ENCODE measurements at regions not wholly inside any gene's neighbourhood (a gene's known extent, or its start where the extent isn't known, plus 50 kb on each side); places are given as distances from the start of the nearest gene placed in this dataset.
"Not testable (repeated sequence)": the region's sequence is repeated elsewhere in the genome, so short reads cannot be mapped to it uniquely, and the experiment has no call there.

DNA sequence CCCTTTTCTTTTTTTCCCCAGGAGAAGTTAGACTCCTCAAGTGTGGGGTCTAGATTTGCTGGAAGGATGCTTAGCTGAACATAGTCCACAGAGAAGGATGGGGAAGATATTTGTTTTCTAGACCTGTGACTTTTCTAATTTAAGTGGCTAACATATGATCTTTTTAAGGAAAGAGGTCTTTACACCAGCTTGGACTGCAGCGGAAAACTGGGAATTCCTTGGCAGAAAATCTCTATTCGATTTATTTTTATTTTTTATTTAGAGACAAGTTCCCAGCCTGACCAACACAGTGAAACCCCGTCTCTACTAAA is 148.4 kb downstream of the MYCN start:
- no peaks in the 10 kb centered on the region for H3K27me3 ChIP-seq (ENCODE audit: control insufficient read depth in 4 of 4, insufficient read depth in 4 of 4, low read length in 3 of 4)
- no peak for DNase-seq (ENCODE audit: low spot score)
- H3K27ac ChIP-seq (ENCODE audit: low read depth in 1 of 2, low read length in 2 of 2) = no peak overlapping the region
- H3K4me3 ChIP-seq (ENCODE audit: low read depth in 1 of 3, low read length in 3 of 3) = no peak overlapping the region
- H3K9me3 ChIP-seq (ENCODE audit: control insufficient read depth in 4 of 4, low read length in 3 of 4) = no peaks in the 10 kb centered on the region
- H3K4me1 ChIP-seq (ENCODE audit: control insufficient read depth in 4 of 4, insufficient read depth in 4 of 4, low read length in 3 of 4) = peaks cover 0 to 2% (median 0%) of the 10 kb centered on the region in 4 donors
- H3K36me3 ChIP-seq (ENCODE audit: control insufficient read depth in 4 of 4, insufficient read depth in 3 of 4, low read depth in 1 of 4, low read length in 3 of 4) = no peaks in the 10 kb centered on the region
- no peak overlapping the region for H3K9ac ChIP-seq (ENCODE audit: low read depth in 1 of 2, low read length in 2 of 2)
- TF ChIP-seq, protein P1, sequence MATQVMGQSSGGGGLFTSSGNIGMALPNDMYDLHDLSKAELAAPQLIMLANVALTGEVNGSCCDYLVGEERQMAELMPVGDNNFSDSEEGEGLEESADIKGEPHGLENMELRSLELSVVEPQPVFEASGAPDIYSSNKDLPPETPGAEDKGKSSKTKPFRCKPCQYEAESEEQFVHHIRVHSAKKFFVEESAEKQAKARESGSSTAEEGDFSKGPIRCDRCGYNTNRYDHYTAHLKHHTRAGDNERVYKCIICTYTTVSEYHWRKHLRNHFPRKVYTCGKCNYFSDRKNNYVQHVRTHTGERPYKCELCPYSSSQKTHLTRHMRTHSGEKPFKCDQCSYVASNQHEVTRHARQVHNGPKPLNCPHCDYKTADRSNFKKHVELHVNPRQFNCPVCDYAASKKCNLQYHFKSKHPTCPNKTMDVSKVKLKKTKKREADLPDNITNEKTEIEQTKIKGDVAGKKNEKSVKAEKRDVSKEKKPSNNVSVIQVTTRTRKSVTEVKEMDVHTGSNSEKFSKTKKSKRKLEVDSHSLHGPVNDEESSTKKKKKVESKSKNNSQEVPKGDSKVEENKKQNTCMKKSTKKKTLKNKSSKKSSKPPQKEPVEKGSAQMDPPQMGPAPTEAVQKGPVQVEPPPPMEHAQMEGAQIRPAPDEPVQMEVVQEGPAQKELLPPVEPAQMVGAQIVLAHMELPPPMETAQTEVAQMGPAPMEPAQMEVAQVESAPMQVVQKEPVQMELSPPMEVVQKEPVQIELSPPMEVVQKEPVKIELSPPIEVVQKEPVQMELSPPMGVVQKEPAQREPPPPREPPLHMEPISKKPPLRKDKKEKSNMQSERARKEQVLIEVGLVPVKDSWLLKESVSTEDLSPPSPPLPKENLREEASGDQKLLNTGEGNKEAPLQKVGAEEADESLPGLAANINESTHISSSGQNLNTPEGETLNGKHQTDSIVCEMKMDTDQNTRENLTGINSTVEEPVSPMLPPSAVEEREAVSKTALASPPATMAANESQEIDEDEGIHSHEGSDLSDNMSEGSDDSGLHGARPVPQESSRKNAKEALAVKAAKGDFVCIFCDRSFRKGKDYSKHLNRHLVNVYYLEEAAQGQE (IDR thresholded peaks at IDR 0.05) = no peak
- no peak for TF ChIP-seq SP1 (IDR thresholded peaks at IDR 0.05)
- TF ChIP-seq TAF1 (conservative IDR thresholded peaks at IDR 0.05) = no peak
- TF ChIP-seq HNF4G (IDR thresholded peaks at IDR 0.05) = no peak
- TF ChIP-seq RAD21 (IDR thresholded peaks at IDR 0.05) = no peak
- no peak for TF ChIP-seq ZBTB33 (IDR thresholded peaks at IDR 0.05)
- TF ChIP-seq, protein P2, sequence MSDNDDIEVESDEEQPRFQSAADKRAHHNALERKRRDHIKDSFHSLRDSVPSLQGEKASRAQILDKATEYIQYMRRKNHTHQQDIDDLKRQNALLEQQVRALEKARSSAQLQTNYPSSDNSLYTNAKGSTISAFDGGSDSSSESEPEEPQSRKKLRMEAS (IDR thresholded peaks at IDR 0.05) = no peak
- no peak for TF ChIP-seq JUND (IDR thresholded peaks at IDR 0.05)
- no peak for TF ChIP-seq NR2F2 (IDR thresholded peaks at IDR 0.05)
- TF ChIP-seq, protein P3, sequence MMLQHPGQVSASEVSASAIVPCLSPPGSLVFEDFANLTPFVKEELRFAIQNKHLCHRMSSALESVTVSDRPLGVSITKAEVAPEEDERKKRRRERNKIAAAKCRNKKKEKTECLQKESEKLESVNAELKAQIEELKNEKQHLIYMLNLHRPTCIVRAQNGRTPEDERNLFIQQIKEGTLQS (IDR thresholded peaks at IDR 0.05) = no peak
- TF ChIP-seq, protein P4, sequence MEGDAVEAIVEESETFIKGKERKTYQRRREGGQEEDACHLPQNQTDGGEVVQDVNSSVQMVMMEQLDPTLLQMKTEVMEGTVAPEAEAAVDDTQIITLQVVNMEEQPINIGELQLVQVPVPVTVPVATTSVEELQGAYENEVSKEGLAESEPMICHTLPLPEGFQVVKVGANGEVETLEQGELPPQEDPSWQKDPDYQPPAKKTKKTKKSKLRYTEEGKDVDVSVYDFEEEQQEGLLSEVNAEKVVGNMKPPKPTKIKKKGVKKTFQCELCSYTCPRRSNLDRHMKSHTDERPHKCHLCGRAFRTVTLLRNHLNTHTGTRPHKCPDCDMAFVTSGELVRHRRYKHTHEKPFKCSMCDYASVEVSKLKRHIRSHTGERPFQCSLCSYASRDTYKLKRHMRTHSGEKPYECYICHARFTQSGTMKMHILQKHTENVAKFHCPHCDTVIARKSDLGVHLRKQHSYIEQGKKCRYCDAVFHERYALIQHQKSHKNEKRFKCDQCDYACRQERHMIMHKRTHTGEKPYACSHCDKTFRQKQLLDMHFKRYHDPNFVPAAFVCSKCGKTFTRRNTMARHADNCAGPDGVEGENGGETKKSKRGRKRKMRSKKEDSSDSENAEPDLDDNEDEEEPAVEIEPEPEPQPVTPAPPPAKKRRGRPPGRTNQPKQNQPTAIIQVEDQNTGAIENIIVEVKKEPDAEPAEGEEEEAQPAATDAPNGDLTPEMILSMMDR (IDR thresholded peaks at IDR 0.05; ENCODE audit: low read depth, low read length, missing input control) = no peak
- no peak for TF ChIP-seq GABPA (IDR thresholded peaks at IDR 0.05 in 1 of 2, conservative IDR thresholded peaks at IDR 0.05 in 1 of 2)
- no peak for TF ChIP-seq YY1 (IDR thresholded peaks at IDR 0.05)
- no peak for TF ChIP-seq EGR1 (IDR thresholded peaks at IDR 0.05; ENCODE audit: low read depth in 2 of 2)
- WGBS = 67% methylated on average over 3 of the region's 3 CpGs

- WGBS = 81% methylated on average over 10 of the region's 10 CpGs
- Histone ChIP-seq H3K9ac (ENCODE audit: low read depth in 1 of 2, low read length in 2 of 2) (no peak overlapping the region), H3K27ac (ENCODE audit: low read depth in 1 of 2, low read length in 2 of 2) (no peak overlapping the region), H3K4me3 (ENCODE audit: low read depth in 1 of 3, low read length in 3 of 3) (no peak overlapping the region), H3K9me3 (ENCODE audit: control insufficient read depth in 4 of 4, low read length in 3 of 4) (no peaks in the 10 kb centered on the region), H3K4me1 (ENCODE audit: control insufficient read depth in 4 of 4, insufficient read depth in 4 of 4, low read length in 3 of 4) (no peaks in the 10 kb centered on the region), H3K27me3 (ENCODE audit: control insufficient read depth in 4 of 4, insufficient read depth in 4 of 4, low read length in 3 of 4) (no peaks in the 10 kb centered on the region), H3K36me3 (ENCODE audit: control insufficient read depth in 4 of 4, insufficient read depth in 3 of 4, low read depth in 1 of 4, low read length in 3 of 4) (no peaks in the 10 kb centered on the region)
- no peak for TF ChIP-seq FOXA1 (IDR thresholded peaks at IDR 0.05)
- no peak for TF ChIP-seq SP1 (IDR thresholded peaks at IDR 0.05)
- DNase-seq (ENCODE audit: low spot score) = no peak
Observed at GRCh38 chr2:16088035-16088801, 147.9 kb downstream of the MYCN start.

DNA sequence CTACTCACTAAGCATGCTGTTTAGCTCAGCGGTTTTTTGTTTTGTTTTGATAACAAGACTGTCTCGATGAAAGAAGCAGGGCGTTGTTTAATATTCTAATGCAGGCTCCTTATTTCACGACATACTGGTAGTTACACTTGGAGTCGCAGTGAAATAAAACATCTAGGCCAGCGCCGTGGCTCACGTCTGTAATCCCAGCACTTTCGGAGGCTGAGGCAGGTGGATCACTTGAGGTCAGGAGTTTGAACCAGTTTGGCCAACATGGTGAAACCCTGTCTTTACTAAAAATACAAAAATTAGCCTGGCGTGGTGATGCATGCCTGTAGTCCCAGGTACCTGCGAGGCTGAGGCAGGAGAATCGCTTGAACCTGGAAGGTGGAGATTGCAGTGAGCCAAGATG is 145.8 kb downstream of the MYCN start:
- H3K27me3 ChIP-seq (ENCODE audit: control insufficient read depth in 4 of 4, insufficient read depth in 4 of 4, low read length in 3 of 4); H3K9ac ChIP-seq (ENCODE audit: low read depth in 1 of 2, low read length in 2 of 2); H3K27ac ChIP-seq (ENCODE audit: low read depth in 1 of 2, low read length in 2 of 2); H3K4me3 ChIP-seq (ENCODE audit: low read depth in 1 of 3, low read length in 3 of 3); DNase-seq (ENCODE audit: low spot score); H3K9me3 ChIP-seq (ENCODE audit: control insufficient read depth in 4 of 4, low read length in 3 of 4); H3K4me1 ChIP-seq (ENCODE audit: control insufficient read depth in 4 of 4, insufficient read depth in 4 of 4, low read length in 3 of 4); H3K36me3 ChIP-seq (ENCODE audit: control insufficient read depth in 4 of 4, insufficient read depth in 3 of 4, low read depth in 1 of 4, low read length in 3 of 4): not testable (repeated sequence)
- 85% methylated on average over 12 of the region's 12 CpGs for WGBS
